ENCODE measurements at regions not wholly inside any gene's neighbourhood (a gene's known extent, or its start where the extent isn't known, plus 50 kb on each side); places are given as distances from the start of the nearest gene placed in this dataset.

- Histone ChIP-seq H2AFZ (replicated peaks) (no peak overlapping the region), H3K9ac (no peak overlapping the region), H4K20me1 (ENCODE audit: low read depth) (no peaks in the 10 kb centered on the region), H3K4me2 (no peak overlapping the region), H3F3A (ENCODE audit: low read depth) (no peaks in the 10 kb centered on the region), H3K36me3 (no peaks in the 10 kb centered on the region), H3K27ac (no peak overlapping the region), H3K79me2 (ENCODE audit: low read depth) (no peaks in the 10 kb centered on the region), H3K9me3 (ENCODE audit: low read depth) (no peaks in the 10 kb centered on the region), H3K27me3 (no peaks in the 10 kb centered on the region), H3K4me3 (no peak overlapping the region), H3K4me1 (no peaks in the 10 kb centered on the region)
- H3K27me3 Mint-ChIP-seq (ENCODE audit: insufficient read depth, low read depth), result peaks cover 3% of the 10 kb centered on the region
- TF ChIP-seq EZH2 (IDR thresholded peaks at IDR 0.05) (no peak), EZH2phosphoT487 (IDR thresholded peaks at IDR 0.05) (no peak)
- TF ChIP-seq, protein P1, sequence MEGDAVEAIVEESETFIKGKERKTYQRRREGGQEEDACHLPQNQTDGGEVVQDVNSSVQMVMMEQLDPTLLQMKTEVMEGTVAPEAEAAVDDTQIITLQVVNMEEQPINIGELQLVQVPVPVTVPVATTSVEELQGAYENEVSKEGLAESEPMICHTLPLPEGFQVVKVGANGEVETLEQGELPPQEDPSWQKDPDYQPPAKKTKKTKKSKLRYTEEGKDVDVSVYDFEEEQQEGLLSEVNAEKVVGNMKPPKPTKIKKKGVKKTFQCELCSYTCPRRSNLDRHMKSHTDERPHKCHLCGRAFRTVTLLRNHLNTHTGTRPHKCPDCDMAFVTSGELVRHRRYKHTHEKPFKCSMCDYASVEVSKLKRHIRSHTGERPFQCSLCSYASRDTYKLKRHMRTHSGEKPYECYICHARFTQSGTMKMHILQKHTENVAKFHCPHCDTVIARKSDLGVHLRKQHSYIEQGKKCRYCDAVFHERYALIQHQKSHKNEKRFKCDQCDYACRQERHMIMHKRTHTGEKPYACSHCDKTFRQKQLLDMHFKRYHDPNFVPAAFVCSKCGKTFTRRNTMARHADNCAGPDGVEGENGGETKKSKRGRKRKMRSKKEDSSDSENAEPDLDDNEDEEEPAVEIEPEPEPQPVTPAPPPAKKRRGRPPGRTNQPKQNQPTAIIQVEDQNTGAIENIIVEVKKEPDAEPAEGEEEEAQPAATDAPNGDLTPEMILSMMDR (IDR thresholded peaks at IDR 0.05), result no peak
- no peak for DNase-seq (ENCODE audit: low spot score)
- no peak overlapping the region for H3K27ac Mint-ChIP-seq
- H3K36me3 Mint-ChIP-seq, result no peaks in the 10 kb centered on the region
- no peaks in the 10 kb centered on the region for H3K9me3 Mint-ChIP-seq
- H3K4me1 Mint-ChIP-seq, result no peaks in the 10 kb centered on the region
- H3K4me3 Mint-ChIP-seq, result no peak overlapping the region
These were observed 263.2 kb downstream of the ISL1 start for GRCh38 chr5:51646482-51646881.

DNA sequence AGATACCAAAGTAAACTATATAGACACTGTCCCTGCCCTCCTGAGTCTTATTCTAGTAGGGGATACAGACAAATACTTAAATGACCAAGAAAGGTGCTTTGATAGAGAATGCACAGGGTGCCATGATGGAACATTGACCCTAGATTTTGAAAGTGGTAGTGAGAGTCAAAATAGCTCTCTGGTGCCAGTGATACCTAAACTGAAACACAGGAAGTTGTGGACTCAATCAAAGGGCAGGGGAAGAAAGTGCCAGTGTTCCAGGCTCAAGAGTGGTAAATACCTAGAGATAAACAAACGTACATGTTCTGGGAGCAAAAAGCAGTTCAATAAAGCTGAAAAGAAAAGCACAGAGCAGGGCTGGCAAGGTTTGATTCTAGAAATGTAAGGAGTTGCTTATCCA is 267.6 kb downstream of the ISL1 start:
- no peaks in the 10 kb centered on the region for H3K9me3 Mint-ChIP-seq
- H3K4me1 Mint-ChIP-seq, result peaks cover 3% of the 10 kb centered on the region
- Histone ChIP-seq H3K27me3 (no peaks in the 10 kb centered on the region), H3K4me2 (no peak overlapping the region), H3K9ac (no peak overlapping the region), H3K9me3 (ENCODE audit: low read depth) (no peaks in the 10 kb centered on the region), H3F3A (ENCODE audit: low read depth) (no peaks in the 10 kb centered on the region), H3K27ac (no peak overlapping the region), H4K20me1 (ENCODE audit: low read depth) (no peaks in the 10 kb centered on the region), H3K4me1 (peaks cover 9% of the 10 kb centered on the region), H3K4me3 (no peak overlapping the region), H3K79me2 (ENCODE audit: low read depth) (no peaks in the 10 kb centered on the region), H3K36me3 (no peaks in the 10 kb centered on the region), H2AFZ (replicated peaks) (peak overlapping the region; percentile 17)
- TF ChIP-seq EZH2phosphoT487 (IDR thresholded peaks at IDR 0.05), result no peak
- TF ChIP-seq, protein P1 (IDR thresholded peaks at IDR 0.05), result no peak
- TF ChIP-seq EZH2 (IDR thresholded peaks at IDR 0.05), result no peak
- no peak overlapping the region for H3K4me3 Mint-ChIP-seq
- H3K27ac Mint-ChIP-seq, result no peak overlapping the region
- no peak for DNase-seq (ENCODE audit: low spot score)
- no peaks in the 10 kb centered on the region for H3K36me3 Mint-ChIP-seq
- peaks cover 4% of the 10 kb centered on the region for H3K27me3 Mint-ChIP-seq (ENCODE audit: insufficient read depth, low read depth)

GRCh38 chr5:51651476-51651875 is 268.2 kb downstream of the ISL1 start:
- Histone ChIP-seq H3K4me3 (no peak overlapping the region), H3K4me1 (peaks cover 9% of the 10 kb centered on the region), H3K79me2 (ENCODE audit: low read depth) (no peaks in the 10 kb centered on the region), H3F3A (ENCODE audit: low read depth) (no peaks in the 10 kb centered on the region), H2AFZ (replicated peaks) (peak overlapping the region; percentile 17), H3K9ac (no peak overlapping the region), H3K27ac (no peak overlapping the region), H3K27me3 (no peaks in the 10 kb centered on the region), H4K20me1 (ENCODE audit: low read depth) (no peaks in the 10 kb centered on the region), H3K9me3 (ENCODE audit: low read depth) (no peaks in the 10 kb centered on the region), H3K36me3 (no peaks in the 10 kb centered on the region), H3K4me2 (no peak overlapping the region)
- TF ChIP-seq EZH2phosphoT487 (IDR thresholded peaks at IDR 0.05) (no peak), EZH2 (IDR thresholded peaks at IDR 0.05) (no peak)
- no peak overlapping the region for H3K4me3 Mint-ChIP-seq
- no peaks in the 10 kb centered on the region for H3K9me3 Mint-ChIP-seq
- no peak for DNase-seq (ENCODE audit: low spot score)
- no peaks in the 10 kb centered on the region for H3K36me3 Mint-ChIP-seq
- peaks cover 4% of the 10 kb centered on the region for H3K27me3 Mint-ChIP-seq (ENCODE audit: insufficient read depth, low read depth)
- H3K4me1 Mint-ChIP-seq, result peaks cover 3% of the 10 kb centered on the region
- peak overlapping the region; percentile 59 for H3K27ac Mint-ChIP-seq

DNA sequence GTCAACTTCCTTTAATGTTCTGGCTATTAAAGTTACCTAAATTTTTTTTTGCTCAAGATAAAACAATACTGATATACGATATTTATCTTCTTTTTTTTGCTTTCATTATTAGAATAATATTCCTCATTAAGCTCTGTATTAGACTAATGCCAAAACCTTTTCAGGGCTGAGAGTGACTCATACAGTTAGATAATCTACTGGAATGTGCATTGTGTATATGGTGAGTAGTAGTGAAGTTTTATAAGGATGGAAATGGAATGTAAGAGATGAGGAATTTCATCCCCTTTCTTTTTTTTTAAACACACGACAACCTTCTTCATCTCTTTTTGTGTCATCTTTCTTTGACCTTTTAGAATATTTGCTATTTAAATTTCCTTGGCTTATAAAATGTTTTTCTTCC is 268.6 kb downstream of the ISL1 start:
- Histone ChIP-seq H3K36me3 (no peaks in the 10 kb centered on the region), H3K79me2 (ENCODE audit: low read depth) (no peaks in the 10 kb centered on the region), H3K4me2 (no peak overlapping the region), H3F3A (ENCODE audit: low read depth) (no peaks in the 10 kb centered on the region), H3K9me3 (ENCODE audit: low read depth) (no peaks in the 10 kb centered on the region), H4K20me1 (ENCODE audit: low read depth) (no peaks in the 10 kb centered on the region), H3K4me3 (no peak overlapping the region), H3K27me3 (no peaks in the 10 kb centered on the region), H3K27ac (no peak overlapping the region), H3K4me1 (peaks cover 9% of the 10 kb centered on the region), H2AFZ (replicated peaks) (no peak overlapping the region), H3K9ac (no peak overlapping the region)
- no peak for TF ChIP-seq EZH2phosphoT487 (IDR thresholded peaks at IDR 0.05)
- no peak for TF ChIP-seq EZH2 (IDR thresholded peaks at IDR 0.05)
- Mint-ChIP-seq H3K27me3 (ENCODE audit: insufficient read depth, low read depth) (peaks cover 4% of the 10 kb centered on the region), H3K36me3 (no peaks in the 10 kb centered on the region), H3K9me3 (no peaks in the 10 kb centered on the region), H3K4me3 (no peak overlapping the region), H3K4me1 (peaks cover 3% of the 10 kb centered on the region), H3K27ac (no peak overlapping the region)
- DNase-seq (ENCODE audit: low spot score), result no peak
